Bone marrow (tissue), 2 donors: ENCODE measurements at regions not wholly inside any gene's neighbourhood (a gene's known extent, or its start where the extent isn't known, plus 50 kb on each side); places are given as distances from the start of the nearest gene placed in this dataset.

Experiments
- DNase-seq, 2 donors: peaks; one replicate each; lab custom pipeline; 2025; lab: John Stamatoyannopoulos, UW

DNA sequence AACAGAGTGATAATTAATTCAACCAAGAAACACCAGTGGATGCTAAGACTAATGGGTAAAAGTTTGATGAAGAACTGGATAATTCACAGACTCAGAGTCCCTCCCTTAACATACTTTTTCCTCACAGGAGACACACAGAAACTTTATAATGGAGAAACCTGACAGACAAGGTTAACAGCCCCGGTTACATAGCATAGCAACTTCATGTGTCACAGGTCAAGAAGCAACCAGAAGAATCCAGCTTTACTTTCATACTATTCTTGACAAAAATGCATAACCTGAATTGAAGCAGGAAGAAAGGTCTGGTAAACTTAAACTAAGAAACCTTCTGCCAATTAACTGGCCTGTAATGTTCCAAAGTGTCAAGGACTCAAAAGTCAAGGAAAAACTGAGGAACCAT is 375.9 kb downstream of the RNF144B start:
- DNase-seq = no peak

DNA sequence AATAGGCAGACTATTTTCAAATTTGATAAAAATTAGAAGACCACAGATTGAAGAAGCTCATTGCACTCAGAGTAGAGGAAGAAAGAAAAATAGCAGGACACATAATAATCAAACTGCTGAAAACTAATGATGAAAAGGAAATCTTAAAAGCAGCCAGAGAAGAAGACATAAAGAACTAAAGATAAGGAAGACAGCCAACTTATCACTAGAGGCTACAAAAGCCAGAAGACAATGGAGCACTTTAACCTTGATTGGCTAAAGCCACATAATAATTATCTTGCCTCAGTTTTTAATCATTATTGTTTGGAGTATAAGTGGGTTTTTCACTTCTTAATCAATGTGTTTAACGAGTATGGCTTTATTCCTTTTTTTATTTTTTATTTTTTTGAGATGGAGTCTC is 397.6 kb downstream of the RNF144B start:
- DNase-seq = no peak

DNA sequence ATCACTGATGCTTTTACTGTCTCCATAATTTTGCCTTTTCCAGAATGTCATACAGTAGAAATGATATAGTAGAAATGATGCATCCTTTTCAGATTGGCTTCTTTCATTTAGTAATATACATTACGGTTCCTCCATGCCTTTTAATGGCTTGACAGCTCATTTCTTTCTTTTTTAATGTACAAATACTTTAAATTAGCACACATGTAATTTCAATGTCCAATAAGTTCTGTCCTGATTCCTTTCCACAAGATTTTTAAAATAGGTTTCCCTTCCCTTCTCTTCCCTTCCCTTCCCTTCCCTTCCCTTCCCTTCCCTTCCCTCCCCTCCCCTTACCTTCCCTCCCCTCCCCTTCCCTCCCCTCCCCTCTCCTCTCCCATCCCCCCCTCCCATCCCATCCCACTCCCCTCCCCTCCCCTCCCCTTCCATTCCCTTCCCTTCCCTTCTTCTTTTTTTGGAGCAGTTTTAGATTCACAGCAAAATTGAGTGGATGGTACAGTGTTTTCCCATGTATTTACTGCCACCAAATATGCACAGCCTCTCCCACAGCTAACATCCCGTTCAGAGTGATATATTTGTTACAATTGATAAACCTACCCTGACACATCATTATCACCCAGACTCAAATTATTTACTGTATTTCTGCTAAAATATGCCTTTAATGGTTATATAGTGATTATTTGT is 398.8 kb downstream of the RNF144B start:
- no peak for DNase-seq

DNA sequence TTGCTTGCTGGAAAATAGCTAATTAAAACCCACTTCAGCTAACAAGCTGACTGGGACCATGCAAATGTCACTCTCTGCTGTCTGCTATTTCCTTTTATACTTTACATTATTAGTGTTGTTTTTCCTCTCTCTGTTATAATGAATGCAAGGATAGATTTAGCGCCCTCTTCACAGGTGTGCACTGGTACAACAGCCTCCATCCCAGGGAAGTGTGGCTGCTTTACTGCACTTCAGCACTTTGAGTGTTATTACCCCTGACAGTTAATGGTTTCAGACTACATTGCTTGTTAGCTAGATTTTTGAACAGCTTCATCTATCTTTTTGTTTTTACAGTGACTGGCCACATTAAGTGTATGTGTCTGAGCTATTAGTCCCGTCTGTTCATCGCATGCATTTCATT is 405.7 kb downstream of the RNF144B start:
- DNase-seq = no peak

DNA sequence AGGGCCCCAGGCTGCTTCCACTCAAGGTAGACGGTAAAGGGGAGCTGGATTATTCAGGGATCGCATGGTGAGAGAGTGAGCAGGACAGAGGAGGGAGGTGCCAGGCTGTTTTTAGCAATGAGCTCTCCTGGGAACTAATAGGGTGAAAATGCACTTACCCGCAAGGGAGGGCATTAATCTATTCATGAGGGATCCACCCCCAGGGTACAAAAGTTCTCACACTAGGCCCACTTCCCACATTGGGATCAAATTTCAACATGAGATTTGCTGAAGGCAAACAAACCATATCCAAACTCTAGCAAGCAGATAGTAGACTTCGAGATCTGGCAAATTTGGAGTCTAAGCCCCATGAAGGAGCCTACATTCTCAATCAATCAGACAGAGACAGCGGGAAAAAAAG is 408.6 kb downstream of the RNF144B start:
- DNase-seq = no peak

DNA sequence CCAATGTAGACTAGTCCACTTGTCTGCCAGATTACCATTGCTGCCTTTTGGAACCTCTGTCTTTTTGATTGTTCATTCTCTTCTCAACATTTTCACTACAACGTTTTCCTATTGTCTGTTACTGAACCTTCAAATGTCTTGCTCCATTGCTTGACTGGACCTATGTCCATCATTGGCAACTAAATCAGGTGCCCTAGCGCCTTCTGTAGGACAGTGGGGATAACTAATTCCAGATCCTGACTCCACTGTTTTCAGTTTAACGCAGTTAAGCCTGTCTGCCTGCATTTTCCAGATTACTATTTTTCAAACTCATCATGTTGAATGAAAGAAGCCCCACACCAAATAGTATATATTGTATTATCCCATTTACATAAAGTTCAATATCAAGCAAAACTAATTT is 433.6 kb downstream of the RNF144B start:
- no peak for DNase-seq

DNA sequence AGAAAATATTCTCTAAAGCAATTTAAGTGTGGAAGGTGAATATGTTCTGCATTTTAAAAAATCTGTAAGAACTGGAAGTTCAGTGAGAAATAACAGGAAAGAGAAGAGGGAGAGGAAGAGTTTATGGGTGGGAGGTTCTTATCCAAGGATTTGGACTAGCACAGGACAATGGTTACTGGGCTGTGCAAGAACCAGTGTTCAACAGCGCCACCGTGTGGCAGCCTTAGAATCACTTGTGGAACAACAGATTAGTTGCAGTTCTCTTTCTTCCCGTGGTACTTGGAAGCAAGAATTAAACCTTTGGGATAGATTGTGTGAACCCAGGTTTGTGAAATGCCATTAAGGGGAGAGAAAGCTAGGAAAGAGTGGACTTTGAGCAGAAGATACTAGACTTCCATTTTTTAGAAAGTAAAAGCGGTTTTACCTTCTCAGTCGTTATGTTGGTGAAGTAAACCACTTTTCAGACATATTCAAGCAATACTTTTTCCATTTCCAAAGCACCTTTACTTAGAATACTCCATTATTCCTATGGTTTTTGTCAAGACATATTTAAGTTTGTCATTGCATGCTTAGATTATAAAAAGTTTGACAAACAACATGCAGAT is 436.7 kb downstream of the RNF144B start:
- no peak for DNase-seq

DNA sequence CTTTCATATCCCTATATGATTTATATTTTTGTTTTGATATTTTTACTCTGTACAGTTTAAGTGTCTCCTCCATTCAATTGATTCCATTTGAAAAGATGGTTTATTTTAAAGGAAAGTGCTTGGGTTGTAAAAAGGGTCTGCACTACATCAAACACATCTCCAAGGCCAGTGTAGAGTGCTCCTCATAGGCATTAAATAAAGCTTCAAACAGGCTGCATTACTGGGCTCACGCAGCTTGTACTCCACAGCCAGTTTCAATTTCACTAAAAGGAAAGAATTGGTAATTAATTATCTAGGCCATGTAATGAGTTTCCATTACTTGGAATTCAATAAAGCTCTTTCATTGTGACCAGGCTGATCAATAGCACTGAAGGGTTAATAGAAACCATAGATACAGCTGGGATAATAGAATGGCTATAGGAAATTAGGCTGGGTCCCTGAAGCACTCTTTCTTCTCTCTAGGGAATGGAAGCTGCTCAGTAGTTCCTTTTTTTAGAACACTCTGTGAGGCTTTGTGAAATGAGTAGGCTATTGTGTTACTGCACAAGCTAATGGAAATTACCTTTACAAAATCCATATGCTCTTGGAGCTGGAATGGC is 442.2 kb downstream of the RNF144B start:
- DNase-seq = no peak

DNA sequence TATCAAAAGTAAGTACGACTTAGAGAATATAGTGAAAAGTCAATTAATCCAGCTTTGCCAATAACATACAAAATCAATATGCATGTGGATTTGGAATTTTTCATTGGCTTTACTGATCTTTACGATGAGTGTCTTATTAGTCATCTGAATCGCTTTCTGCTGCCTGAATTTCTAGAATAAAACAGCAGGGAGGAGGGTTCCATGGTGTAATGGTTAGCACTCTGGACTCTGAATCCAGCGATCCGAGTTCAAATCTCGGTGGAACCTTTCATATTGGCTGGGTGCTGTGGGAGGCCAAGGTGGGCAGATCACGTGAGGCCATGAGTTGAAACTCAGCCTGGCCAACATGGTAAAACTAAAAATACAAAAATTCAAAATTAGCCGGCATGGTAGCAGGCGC is 448.8 kb downstream of the RNF144B start:
- DNase-seq = no peak

DNA sequence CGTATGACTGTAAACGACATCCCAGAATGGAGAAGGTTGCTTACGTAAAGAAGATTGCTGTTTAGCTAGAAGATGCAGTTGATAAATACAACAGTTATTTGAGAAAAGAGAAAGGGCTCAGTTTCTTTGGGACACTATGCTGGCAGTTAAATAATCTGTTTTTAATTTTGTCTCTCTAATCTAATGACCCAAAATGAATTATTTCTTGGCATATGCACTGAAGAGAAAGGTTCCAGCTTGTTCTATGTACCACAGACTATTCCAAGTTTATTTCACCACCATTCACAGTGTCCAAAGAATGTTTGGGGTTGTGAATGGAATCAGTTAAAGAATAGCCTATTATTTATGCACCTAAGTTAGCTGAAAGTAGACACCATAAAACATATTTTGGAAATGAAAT is 449.9 kb downstream of the RNF144B start:
- no peak for DNase-seq

DNA sequence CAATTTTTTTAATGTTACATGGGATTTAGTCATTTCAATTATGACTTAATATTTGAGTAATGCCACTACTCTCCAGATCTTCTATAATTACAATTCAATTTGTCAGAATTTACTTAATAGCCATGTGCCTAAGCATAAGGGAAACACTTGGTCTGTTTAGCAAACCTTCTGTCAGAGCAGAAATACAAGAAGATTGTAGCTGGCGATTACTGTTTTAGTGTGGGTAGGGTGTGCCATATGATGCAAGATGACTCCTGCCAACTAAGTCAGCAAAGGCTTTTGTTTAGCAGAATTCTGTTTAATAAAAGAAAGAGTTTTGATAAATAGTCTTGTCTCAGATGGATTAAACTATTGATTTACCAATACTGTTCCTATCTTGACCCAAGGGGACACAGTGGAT is 455.4 kb downstream of the RNF144B start:
- DNase-seq = no peak

DNA sequence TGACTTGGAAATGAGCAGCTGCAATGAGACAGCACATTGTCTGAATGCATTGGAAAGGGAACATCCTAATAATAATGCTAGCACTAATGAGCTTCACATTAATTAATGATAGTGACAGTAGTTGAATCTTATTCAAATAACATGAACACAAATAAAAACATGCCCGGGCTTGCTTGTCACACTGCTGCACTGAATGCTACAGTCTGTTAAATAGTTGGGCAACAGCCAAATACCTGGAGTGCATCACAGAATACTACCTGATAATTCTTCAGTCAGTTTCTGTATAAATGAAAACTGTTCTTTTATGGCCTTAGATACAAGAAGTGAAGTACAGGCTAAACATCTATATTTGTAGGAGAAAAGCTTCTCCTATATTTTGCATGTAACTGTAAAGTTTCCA is 458.7 kb downstream of the RNF144B start:
- no peak for DNase-seq

DNA sequence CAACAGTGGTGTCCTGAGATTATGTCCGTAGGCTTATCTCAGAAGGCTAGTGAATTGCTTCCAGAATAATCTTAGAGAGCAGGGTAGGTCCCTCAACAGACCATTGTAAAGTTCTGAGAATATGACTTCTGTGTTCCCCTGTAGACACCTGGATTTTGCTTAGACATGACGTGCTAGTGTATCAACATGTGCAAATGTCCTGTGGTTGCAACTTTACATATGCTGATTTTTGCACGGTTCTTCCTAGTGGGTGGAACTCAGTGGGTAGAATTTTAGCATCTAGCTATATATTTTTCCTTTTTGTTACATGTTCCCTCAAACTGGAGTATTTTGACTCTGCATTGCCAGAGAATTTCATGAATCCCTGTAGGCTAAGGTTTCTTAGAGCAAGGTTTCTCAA is 459.2 kb downstream of the RNF144B start:
- no peak for DNase-seq

DNA sequence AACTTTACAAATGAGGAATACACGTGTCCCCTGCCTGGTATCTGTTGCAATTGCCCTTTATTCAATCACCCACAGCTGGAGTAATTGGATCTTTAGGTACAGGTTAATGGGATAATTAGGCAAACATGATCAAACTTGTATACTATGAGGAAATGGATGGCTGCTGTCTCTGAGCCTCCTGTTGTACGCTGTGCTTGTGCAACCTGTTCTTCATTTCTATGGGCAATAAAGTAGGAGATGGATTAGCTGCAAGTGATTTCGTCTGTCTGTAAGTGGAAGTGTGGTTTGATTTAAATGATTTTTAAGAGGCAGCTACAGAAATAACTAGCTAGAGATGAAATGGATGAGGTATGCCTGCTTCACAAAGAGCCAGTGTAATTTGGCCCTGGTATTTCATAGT is 474.1 kb downstream of the RNF144B start:
- no peak for DNase-seq

DNA sequence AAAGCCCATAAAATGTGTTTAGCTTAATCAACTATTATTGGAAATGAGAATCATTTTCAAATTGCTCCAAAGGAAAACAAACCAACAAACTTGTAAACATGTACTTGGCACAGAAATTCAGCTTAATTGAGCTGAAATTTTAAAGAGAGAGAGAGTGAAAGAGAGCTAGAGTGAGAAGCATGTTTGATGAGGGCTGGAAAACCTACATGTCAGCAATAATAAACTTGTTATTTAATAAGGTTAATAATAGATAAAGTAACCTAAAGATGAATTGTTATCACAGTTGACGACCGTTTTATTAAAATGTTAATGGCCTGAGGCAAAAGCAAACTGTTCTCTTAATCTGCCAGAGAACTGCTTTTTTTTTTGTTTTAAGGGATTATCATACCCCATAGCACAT is 496.1 kb downstream of the RNF144B start:
- no peak for DNase-seq

DNA sequence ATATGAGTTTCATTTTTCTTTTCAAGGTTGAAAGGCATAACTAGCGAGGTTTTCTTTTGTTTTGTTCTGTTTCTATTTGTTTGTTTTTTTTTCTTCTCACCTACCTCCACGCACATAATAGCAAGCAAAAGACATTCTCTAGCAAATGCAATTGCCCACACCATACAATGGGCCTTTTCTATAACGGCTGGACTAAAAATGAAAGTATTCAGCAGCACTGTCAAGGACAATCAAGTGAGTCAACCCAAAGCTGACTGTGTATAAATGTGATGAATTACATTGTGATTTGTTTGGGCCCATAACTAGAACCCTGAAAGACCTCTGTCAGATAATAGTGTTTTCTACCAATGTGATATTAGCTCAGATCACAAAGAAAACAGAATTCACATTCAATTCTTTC is 496.7 kb downstream of the RNF144B start:
- no peak for DNase-seq

DNA sequence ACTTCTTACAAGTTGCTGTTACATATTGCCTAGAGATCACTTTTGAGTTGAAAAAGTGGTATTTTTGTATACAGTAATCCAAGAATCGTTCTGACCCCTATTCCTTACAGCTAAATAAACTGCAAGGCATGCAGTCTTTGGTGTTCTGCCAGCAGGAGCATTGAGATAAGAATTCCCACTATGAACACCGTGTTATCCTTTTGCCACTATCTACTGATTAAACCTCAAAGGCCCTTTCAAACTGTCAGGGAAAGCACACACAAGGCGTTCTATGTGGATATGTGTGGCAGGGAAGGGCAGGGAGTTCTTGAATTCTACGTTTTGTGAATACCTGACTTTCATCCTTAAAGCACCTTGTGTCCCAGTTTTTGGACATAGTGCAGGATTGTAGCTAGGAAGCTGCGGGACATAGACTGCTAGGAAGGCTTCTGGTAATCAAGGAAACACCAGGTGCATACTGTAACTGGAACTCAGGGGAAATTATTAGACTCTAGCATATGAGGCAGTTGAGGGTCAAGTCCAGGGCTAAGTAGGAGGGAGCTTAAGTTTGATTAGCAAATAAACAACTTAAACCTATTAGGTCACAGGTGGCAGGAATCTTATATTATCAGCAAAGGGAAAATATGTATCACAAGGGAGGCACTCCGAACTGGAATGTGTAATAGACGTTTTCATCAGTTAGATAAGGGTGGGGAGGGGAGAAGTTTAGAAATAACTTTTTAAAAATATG is 506.6 kb downstream of the RNF144B start:
- DNase-seq = no peak

DNA sequence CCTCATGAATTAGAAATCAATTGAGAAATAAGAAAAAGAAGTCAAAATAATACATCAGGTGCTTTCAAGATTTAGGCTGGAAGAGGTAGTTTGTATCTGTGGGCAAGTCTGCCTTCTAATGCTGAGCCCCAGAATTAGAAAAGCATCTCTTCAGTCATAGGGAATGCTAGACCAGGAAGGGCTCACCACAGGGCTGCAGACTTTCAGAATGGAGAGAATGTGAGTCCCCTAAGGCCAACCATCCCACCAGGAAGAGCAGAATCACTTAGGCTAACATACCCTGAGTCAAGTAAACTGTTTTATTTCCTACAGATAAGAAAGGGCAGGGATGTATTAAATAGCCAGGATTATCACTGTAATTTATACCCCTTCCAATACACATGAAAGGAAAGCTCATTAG is 510.2 kb downstream of the RNF144B start:
- no peak for DNase-seq

DNA sequence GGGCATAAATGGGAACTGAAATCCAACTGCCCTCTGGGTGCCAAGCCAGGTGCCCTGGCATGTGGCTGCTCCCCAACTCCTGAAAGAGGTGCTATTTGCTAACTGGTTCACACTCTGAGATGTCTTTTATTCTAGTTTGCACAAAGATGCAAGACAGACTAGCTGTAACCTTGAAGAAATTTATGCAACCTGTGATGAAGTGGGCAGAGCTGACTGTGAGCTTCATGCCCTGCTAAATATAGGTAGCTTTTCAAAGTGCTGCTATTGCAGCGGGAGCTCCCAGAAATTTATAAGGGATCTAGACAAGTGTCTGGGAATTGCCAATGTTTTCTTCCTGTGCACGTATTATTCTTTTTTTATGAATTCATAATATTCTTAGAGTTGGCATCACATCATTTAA is 517.5 kb downstream of the RNF144B start:
- no peak for DNase-seq

DNA sequence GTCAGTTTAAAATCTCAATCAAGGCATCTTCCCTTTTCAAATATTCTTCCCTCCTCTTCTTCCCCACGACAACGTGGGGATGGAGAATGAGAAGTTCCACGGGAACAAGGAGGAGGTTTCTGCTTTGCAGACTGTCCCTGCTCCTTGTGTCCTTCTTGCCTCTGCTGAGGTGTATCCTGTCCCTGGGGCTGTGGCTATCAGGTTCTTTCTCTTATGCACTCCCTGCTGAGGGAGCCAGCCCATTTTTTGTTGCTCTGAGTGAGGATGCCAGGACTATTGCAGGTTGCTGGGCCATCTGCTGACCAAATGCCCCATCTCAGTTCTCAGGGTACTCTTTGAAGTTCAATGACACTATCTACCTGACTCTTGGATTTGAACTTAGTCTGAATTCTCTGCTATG is 533.6 kb downstream of the RNF144B start:
- no peak for DNase-seq

DNA sequence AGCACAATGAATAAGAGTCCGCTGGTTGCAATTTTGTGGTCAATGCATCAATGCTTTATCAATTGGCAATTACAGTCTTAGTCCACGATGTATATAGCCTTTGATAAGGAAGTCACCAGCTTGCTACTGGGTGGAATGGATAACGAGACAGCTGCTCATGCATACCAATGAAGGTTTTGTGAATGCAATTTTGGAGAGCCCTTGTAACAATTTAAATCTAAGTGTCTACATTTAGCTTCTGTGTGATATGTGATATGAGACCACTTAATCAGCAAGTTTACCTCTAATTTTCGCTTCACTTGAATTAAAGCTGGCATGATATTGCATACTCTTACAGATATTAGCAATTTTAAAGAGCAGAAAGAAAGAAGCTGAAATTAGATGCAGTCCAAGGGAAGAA is 543.9 kb downstream of the RNF144B start:
- no peak for DNase-seq

DNA sequence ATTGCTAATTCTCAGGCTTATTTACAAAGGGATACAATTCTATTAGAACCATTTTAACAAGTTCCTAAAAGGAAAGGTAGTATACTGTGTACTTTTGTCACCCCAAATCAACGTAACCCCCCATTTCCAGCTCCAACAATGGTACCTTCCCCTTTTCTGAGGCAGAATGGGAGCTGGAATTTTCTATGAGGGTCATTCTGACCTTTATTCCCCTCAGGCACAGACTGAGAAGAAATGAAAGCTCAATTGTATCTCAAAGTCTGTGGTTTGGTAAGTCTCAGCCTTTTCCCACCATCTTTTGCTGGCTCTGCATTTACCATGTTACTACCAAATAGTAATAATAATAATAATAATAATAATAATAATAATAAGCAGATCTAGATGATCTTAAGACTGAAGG is 571.0 kb downstream of the RNF144B start:
- DNase-seq = no peak

DNA sequence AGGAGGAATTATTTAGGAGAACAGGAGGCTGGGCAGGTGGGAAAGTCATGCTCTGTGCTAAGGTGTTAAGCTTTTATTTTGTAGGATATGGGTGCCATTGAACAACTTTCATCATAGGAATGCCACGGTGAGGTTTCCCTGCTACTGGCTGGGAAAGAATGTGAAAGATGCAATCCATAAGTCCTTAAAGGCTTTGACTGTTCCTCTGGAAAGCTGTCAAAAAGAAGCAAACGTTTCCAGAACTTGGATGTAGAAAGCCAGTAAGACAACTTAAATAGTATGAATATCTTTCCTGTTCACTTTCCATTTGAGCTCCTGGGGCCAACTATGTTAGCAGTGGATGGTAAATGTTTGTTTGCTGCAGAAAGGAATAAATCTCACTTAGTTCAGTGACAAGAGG is 574.4 kb downstream of the RNF144B start:
- no peak for DNase-seq
